Activated CD4-positive, alpha-beta T cell treated with anti-CD3 and anti-CD28 coated beads, Interleukin-2, amount 50 U/mL, for 16 hours (primary cell): ENCODE measurements at regions not wholly inside any gene's neighbourhood (a gene's known extent, or its start where the extent isn't known, plus 50 kb on each side); places are given as distances from the start of the nearest gene placed in this dataset.
"Not testable (repeated sequence)": the region's sequence is repeated elsewhere in the genome, so short reads cannot be mapped to it uniquely, and the experiment has no call there.

Experiments used
- DNase-seq: peaks from one replicate; pipeline ENCODE4 v3.0.0-alpha.2; 2020

DNA sequence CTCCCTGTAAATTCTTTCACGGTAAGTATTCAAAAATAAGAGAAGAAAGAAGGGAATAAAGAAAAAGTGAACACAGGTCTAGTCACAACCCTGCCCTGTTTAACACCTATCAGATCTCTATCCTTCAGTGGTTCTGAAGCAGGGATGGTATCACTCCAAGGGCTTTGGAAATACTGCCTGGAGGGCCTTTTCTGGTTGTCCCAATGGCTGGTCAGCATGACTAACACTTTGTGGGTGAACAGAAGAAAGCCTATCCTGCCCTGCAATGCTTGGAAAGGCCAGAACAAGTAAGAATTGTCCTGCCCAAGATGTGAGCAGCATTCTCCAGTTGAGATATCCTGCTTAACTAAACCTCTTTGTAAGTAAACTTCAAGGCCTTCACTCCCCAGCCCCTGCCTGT is 124.9 kb downstream of the TMEM167A start:
- DNase-seq, result no peak

- not testable (repeated sequence) for DNase-seq
These were observed 132.9 kb downstream of the TMEM167A start for GRCh38 chr5:82944267-82944666.

DNA sequence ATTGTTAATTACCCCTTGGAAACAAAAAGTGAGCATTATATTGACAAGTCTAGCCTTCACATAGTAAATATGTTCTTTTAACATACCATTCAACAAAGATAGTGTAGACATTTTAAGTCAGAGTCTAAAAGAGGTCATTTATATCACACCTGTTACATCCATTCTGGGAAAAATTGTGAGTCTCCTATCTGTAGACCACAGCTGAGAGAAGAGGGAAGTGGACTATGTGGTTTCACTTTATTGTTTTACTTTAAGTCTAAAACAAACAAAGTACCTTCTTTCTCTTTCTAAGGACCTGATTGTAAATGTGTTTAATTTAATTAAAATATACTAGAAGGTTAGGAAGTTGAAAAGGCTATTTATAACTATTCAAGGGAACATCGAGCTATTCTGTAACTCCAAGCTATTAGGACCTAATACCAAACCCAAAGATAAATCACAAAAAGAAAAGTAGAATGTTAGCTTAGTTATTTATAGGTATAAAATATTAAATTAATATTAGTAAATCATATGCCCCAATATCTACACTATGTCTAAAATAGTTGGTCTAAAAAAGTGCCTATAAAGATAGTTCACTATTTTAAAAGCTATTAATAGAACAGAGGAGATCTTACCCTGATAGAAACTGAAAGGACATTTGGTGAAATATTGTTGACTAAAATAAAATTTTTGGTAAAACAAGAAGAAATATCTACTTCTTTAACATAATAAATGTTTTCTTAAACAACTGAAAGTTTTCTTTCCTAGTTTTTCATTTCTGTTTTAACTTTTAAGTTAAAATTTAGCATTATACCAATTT is 134.9 kb downstream of the TMEM167A start:
- no peak for DNase-seq

- no peak for DNase-seq
These were observed 138.1 kb downstream of the TMEM167A start for GRCh38 chr5:82938901-82939725.

DNA sequence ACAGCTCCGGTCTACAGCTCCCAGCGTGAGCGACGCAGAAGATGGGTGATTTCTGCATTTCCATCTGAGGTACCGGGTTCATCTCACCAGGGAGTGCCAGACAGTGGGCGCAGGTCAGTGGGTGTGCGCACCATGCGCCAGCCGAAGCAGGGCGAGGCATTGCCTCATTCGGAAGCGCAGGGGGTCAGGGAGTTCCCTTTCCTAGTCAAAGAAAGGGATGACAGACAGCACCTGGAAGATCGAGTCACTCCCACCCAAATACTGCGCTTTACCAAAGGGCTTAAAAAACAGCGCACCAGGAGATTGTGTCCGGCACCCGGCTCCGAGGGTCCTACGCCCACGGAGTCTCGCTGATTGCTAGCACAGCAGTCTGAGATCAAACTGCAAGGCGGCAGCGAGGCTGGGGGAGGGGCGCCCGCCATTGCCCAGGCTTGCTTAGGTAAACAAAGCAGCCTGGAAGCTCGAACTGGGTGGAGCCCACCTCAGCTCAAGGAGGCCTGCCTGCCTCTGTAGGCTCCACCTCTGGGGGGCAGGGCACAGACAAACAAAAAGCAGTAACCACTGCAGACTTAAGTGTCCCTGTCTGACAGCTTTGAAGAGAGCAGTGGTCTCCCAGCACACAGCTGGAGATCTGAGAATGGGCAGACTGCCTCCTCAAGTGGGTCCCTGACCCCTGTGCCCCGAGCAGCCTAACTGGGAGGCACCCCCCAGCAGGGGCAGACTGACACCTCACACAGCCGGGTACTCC is 144.5 kb downstream of the TMEM167A start:
- DNase-seq, result not testable (repeated sequence)

DNA sequence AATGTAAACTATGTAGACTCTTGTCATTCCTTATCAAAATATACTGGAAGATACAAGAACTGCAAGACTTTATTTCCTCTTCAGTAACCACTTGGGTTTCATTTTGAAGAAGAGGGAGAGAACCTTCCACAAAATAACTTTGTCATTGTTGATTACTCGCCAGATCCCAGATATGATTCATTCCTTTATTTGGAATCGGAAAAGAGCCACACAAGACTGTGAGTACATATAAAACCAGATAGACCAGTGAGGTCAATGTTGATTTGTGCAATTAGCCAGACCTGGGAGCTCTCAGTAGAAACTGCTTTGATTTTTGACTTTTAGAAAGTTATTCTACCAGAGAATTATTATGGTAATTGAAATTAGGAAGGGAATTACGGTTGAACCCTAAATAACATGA is 146.1 kb downstream of the TMEM167A start:
- DNase-seq, result no peak

DNA sequence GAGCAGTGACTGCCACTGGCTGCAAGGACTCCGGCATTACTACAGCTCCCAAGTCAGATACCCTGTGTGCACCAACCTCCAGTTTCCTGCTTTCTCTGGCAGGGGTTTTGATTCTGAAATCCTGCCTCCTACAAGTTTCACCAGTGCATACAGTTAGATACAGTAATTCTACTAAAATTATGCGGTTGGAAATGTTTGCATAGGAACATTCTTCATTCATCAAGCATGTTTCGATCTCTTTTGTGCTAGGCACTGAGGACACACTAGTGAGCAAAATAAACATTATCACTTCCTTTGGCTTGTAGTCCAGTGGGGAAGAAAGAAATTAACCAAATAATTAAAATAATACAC is 152.2 kb downstream of the TMEM167A start:
- no peak for DNase-seq

DNA sequence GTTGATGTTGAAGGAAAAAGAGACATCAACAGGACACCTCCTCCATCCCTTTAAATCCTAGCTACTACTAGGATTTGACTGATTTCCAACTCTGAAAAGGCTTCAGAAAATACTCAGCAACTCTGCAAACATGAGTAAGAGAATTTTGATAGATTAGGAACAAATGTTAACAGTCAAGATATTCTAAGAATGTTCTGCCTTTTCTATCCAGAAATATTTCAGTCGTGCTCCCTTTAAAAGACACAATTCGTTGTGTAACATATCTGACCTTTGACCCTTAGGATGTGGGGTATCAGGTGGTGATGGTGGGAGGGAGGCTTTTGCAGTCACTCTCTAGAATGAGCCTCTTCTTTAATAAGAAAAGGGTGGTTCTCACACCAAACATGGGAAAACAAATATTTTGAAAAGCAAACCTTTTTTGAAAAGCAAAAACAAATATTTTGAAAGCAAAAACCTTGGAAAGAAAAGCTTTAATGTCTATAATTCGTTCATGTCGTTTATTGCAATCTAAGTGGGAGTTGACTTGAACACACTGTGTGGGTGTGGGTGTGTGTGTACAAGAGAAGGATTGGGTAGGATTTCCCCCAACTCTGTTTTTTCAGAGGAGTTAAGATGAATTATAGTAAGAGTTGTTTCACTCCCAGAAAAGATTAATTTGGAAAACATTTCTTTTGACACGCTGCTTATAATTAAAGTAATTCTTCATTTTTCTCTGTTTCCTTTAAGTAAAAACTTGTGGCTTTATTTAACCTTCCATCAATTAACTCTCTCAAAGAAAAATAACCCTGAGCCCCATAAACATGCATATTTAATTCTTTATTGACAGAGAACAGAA is 152.8 kb downstream of the TMEM167A start:
- no peak for DNase-seq

GRCh38 chr5:82922086-82922734 is 155.0 kb downstream of the TMEM167A start:
- DNase-seq, result no peak

DNA sequence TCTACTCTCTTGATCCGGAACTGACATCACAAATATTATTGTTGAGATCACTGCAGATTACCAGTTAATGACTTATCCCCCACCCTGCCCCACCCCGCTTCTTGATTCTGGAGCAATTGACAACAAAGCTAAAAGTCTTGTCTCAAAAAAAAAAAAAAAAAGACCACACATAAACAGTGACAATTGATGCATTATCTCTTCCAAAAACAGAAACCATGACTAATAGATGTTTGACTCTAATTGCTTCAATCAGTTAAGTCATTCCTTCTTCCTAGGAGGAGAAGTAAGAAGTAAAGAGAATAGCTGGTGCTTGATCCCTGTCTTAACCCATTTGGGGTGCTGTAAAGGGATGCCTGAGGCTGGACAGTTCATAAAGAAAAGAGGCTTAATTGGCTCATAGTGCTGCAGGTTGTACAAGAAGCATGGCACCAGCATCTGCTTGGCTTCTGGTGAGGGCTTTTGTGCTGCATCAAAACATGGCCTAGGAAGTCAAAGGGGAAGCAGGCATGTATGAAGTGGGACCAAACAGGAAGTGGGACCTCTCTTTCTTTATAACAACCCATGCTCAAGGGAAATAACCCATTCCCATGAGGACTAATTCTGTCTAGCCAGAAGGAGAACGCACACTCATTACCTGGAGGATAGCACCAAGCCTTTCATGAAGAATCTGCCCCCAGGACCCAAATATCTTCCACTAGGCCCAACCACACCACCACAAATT is 158.7 kb downstream of the TMEM167A start:
- no peak for DNase-seq

- peak; percentile 5 for DNase-seq
These were observed 159.6 kb downstream of the TMEM167A start for GRCh38 chr5:82917584-82917983.

DNA sequence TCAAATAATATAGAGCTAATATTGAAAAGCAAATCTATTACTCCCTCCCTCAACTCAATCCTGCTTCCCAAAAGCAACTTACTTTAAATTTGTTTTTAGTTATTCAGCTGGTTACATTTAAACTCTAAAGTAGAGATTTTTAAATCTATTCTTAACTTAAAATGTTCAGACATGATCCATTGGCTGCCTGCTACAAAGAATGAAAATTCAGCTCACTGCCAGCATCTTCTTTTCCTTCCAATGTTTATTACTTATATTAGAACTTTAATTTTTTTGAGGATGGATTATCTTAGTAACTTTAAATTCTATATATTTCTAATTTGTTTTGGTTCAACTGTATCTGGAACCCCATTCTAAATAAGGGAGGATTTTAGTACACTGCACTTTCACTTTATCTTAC is 163.2 kb downstream of the TMEM167A start:
- no peak for DNase-seq

DNA sequence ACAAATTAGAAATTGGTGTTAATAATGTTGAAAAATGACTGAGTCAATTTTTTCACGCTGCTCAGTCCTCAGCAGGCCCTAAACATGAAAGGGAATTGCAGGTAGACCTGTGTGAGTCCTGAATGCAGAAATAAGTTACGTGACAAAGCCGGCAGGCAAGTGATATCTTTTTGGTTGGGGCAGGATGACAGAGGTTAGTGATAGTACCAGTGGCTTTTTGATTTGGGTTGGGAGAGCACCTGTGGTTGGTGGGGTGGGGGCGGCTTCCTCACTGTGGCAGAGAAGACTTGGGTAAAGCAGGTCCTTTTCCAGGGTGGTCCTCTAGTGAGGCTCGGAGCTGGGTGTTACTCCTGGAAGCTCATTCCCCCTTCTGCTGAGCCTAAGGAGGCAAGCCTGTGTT is 164.7 kb downstream of the TMEM167A start:
- no peak for DNase-seq

- DNase-seq, result no peak
These were observed 165.3 kb downstream of the TMEM167A start for GRCh38 chr5:82911910-82912309.

DNA sequence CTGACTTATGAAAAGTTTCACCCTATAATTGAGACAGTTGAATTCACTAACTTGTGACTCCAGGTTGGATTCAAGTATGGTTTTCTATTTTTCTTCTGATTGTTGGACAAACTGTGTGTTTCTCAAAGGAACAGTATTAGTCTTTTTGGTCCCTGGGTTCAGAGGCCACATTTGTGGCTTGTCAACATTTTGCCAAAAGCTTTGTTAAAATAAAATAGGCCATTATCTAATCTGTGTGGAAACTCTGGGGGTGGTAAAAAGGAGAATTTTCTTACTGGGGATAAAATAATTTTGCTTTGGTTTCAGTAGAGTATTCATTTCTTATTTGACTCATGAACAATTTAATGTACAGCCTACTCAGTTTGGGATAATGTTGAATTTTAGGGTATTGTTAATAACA is 166.3 kb downstream of the TMEM167A start:
- no peak for DNase-seq

DNA sequence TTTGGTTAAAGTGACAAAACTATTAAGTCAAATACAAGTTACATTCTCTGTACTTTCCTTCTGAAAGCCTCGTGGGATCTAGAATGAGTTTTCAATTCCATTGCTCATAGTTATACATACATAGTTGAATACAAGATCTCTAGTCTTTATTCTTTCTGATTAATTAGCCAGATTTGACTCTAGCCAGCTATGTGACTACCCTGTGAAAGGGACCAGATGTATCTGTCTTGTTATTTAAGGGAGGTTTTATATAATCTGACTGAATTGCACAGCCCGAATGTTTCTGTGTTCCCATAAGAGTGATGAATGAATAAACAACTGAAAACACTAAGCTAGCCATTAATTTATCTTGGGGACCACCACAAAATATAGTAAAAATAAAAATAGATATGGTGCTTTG is 166.7 kb downstream of the TMEM167A start:
- DNase-seq, result no peak

DNA sequence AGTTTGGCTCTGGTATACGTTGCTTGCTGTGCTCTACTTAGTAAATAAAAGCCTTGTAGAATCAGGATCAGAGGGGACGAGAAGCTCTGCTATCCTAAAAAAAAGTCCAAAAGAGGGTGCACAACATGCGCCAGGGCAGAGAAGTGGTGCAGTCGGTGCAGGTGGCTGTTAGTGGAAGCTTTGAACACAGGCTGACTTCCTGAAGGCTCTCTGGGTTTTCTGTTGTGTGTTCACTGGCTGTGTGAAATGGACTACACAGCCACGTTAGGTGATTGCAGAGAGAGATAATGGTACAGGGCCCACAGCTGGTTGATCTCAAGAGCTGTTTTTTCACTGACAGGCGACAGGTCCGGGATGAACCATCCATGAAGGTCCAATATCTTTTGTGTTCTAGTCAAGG is 167.4 kb downstream of the TMEM167A start:
- DNase-seq, result no peak

GRCh38 chr5:82905986-82906385 is 171.2 kb downstream of the TMEM167A start:
- no peak for DNase-seq

- DNase-seq, result no peak
These were observed 175.8 kb downstream of the TMEM167A start for GRCh38 chr5:82901281-82901888.

DNA sequence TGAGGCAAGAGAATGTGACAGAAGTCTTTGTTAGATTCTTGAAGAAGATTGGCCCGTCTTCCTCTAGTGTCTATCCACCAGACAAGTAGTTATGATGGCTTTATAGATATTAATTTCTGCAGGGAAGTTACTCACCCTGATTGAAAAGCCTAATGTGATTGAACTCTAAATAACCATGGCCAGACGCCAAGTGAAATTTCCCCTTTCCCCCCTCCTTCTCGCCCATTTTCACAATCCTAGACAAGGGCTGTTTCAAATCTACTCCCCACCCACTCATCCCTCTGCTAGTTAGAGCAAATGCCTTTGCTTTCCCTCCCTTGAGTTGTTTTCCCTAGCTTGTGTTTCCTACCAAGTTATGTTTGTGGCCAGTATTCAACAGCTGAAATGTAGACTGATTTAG is 182.5 kb downstream of the TMEM167A start:
- DNase-seq, result no peak

GRCh38 chr5:82889088-82889487 is 188.1 kb downstream of the TMEM167A start:
- no peak for DNase-seq
